ENCODE measurements at regions not wholly inside any gene's neighbourhood (a gene's known extent, or its start where the extent isn't known, plus 50 kb on each side); places are given as distances from the start of the nearest gene placed in this dataset.

GRCh38 chr4:186855111-186855510 is 131.5 kb upstream of the FAT1 start (continued):
- TF ChIP-seq, protein P1, sequence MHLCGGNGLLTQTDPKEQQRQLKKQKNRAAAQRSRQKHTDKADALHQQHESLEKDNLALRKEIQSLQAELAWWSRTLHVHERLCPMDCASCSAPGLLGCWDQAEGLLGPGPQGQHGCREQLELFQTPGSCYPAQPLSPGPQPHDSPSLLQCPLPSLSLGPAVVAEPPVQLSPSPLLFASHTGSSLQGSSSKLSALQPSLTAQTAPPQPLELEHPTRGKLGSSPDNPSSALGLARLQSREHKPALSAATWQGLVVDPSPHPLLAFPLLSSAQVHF (CRISPR knock-in tag; IDR thresholded peaks at IDR 0.05): no peak
- TF ChIP-seq BRD4 (CRISPR knock-in tag; IDR thresholded peaks at IDR 0.05) (no peak), U2AF2 (IDR thresholded peaks at IDR 0.05; ENCODE audit: low read depth, low read length) (no peak)

DNA sequence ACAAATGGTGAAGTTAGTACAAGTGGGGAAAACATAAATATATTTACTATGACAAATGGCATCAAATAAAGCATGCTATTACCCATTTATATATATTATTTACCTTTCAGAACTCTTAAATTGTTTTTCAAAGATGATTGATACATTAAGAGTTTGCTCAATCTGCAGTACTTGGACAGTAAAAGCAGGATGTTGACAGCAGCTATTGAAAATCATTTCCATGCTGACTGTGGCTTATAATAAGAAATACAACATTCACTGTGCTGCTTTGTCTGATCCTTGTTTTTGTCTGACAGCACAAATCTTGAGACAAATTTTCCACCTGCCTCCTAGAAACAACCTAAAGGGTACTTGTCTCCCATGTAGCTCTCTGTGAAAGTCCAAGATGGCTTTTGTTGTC is 134.1 kb upstream of the FAT1 start:
- ATAC-seq (no peak), FAIRE-seq (no peak)
- H3K4me1 ChIP-seq (ENCODE audit: insufficient read depth, low read length): peaks cover 8% of the 10 kb centered on the region
- TF ChIP-seq HMG20B (CRISPR knock-in tag; conservative IDR thresholded peaks at IDR 0.05): no peak
- TF ChIP-seq ZNF724P (CRISPR knock-in tag; IDR thresholded peaks at IDR 0.05; ENCODE audit: borderline replicate concordance): no peak
- no peak for TF ChIP-seq ZNF720 (CRISPR knock-in tag; IDR thresholded peaks at IDR 0.05)
- no peak for TF ChIP-seq ADNP (CRISPR knock-in tag; IDR thresholded peaks at IDR 0.05)
- TF ChIP-seq, protein P2, sequence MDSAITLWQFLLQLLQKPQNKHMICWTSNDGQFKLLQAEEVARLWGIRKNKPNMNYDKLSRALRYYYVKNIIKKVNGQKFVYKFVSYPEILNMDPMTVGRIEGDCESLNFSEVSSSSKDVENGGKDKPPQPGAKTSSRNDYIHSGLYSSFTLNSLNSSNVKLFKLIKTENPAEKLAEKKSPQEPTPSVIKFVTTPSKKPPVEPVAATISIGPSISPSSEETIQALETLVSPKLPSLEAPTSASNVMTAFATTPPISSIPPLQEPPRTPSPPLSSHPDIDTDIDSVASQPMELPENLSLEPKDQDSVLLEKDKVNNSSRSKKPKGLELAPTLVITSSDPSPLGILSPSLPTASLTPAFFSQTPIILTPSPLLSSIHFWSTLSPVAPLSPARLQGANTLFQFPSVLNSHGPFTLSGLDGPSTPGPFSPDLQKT (CRISPR knock-in tag; IDR thresholded peaks at IDR 0.05; ENCODE audit: borderline replicate concordance): no peak
- TF ChIP-seq, protein P3, sequence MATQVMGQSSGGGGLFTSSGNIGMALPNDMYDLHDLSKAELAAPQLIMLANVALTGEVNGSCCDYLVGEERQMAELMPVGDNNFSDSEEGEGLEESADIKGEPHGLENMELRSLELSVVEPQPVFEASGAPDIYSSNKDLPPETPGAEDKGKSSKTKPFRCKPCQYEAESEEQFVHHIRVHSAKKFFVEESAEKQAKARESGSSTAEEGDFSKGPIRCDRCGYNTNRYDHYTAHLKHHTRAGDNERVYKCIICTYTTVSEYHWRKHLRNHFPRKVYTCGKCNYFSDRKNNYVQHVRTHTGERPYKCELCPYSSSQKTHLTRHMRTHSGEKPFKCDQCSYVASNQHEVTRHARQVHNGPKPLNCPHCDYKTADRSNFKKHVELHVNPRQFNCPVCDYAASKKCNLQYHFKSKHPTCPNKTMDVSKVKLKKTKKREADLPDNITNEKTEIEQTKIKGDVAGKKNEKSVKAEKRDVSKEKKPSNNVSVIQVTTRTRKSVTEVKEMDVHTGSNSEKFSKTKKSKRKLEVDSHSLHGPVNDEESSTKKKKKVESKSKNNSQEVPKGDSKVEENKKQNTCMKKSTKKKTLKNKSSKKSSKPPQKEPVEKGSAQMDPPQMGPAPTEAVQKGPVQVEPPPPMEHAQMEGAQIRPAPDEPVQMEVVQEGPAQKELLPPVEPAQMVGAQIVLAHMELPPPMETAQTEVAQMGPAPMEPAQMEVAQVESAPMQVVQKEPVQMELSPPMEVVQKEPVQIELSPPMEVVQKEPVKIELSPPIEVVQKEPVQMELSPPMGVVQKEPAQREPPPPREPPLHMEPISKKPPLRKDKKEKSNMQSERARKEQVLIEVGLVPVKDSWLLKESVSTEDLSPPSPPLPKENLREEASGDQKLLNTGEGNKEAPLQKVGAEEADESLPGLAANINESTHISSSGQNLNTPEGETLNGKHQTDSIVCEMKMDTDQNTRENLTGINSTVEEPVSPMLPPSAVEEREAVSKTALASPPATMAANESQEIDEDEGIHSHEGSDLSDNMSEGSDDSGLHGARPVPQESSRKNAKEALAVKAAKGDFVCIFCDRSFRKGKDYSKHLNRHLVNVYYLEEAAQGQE (IDR thresholded peaks at IDR 0.05; ENCODE audit: borderline replicate concordance in 1 of 2, low read depth in 1 of 2, low read length in 2 of 2): no peak
- no peak for TF ChIP-seq HNRNPLL (IDR thresholded peaks at IDR 0.05; ENCODE audit: low read depth, low read length, poor library complexity, severe bottlenecking)
- TF ChIP-seq TAF15 (IDR thresholded peaks at IDR 0.05; ENCODE audit: low read depth, low read length, poor library complexity, severe bottlenecking): no peak
- no peak for TF ChIP-seq KLF11 (CRISPR knock-in tag; IDR thresholded peaks at IDR 0.05)
- TF ChIP-seq TFDP2 (CRISPR knock-in tag; IDR thresholded peaks at IDR 0.05): no peak
- TF ChIP-seq ZNF235 (CRISPR knock-in tag; IDR thresholded peaks at IDR 0.05; ENCODE audit: borderline replicate concordance): no peak
- no peak for TF ChIP-seq YEATS2 (CRISPR knock-in tag; IDR thresholded peaks at IDR 0.05; ENCODE audit: borderline replicate concordance)
- no peak for TF ChIP-seq FOSL2 (CRISPR knock-in tag; IDR thresholded peaks at IDR 0.05)
- no peak for TF ChIP-seq CBFB (CRISPR knock-in tag; IDR thresholded peaks at IDR 0.05)
- TF ChIP-seq EZH2 (conservative IDR thresholded peaks at IDR 0.05; ENCODE audit: low read depth, low read length): no peak
- no peak for TF ChIP-seq GTF3A (CRISPR knock-in tag; conservative IDR thresholded peaks at IDR 0.05)

More for the DNA sequence above, 134.1 kb upstream of the FAT1 start:
- in situ Hi-C loops (cut with HindIII; ENCODE audit: extremely low pct_ligation_motif_present, low pct_unique_long_range_greater_than_20kb): no loop called here
- Histone ChIP-seq H3K36me3 (replicated peaks in 1 of 2; ENCODE audit: control insufficient read depth in 1 of 2, insufficient read depth in 2 of 2, low read length in 2 of 2) (no peaks in the 10 kb centered on the region), H3K79me2 (ENCODE audit: insufficient read depth, low read length) (no peaks in the 10 kb centered on the region), H3K27me3 (ENCODE audit: control insufficient read depth in 1 of 2, insufficient read depth in 2 of 2, low read length in 2 of 2) (peaks cover 3% of the 10 kb centered on the region in 2 experiments; a peak in 2 of 5 replicates), H2AFZ (ENCODE audit: low read length) (no peak overlapping the region), H3K9me3 (ENCODE audit: low read length) (no peaks in the 10 kb centered on the region), H3K9ac (ENCODE audit: insufficient read depth, low read depth, low read length) (no peak overlapping the region), H3K4me2 (ENCODE audit: low read depth, low read length) (no peak overlapping the region), H3K4me3 (replicated peaks in 1 of 3; ENCODE audit: insufficient read depth in 1 of 3, low read depth in 2 of 3, low read length in 3 of 3) (no peak overlapping the region), H4K20me1 (ENCODE audit: insufficient read depth, low read length) (no peaks in the 10 kb centered on the region), H3K27ac (ENCODE audit: extremely low read length, insufficient read depth, low read length) (no peak overlapping the region)
- DNase-seq (ENCODE audit: low spot score): no peak
- ChIA-PET POLR2A (no interaction called here), CTCF (ENCODE audit: low intra/inter-chr PET ratio, low total read pairs) (no interaction called here)
- BruUV-seq (replicated peaks): no TSS peak
- intact Hi-C loops (cut with micrococcal nuclease; ENCODE audit: unreplicated experiment): no loop called here
